Neural crest cell (in vitro differentiated cells): ENCODE measurements at regions not wholly inside any gene's neighbourhood (a gene's known extent, or its start where the extent isn't known, plus 50 kb on each side); places are given as distances from the start of the nearest gene placed in this dataset.
A peak's percentile ranks its signal among the peaks of the same experiment; 100 is the strongest.

ENCODE experiments used
- DNase-seq: peaks from one replicate; pipeline ENCODE4 v3.0.0; 2021; ENCODE audit warnings: low read depth, mixed read lengths, low spot score
- H3K27ac Mint-ChIP-seq: one replicate; pipeline ENCODE4 v1.8.0; 2021; ENCODE audit warnings: mild to moderate bottlenecking, mixed read lengths; ENCODE audit not compliant: unreplicated experiment
- H3K27me3 Mint-ChIP-seq: 2 replicates; pipeline ENCODE4 v1.8.0; 2021; ENCODE audit warnings: low read depth, mild to moderate bottlenecking, mixed read lengths
- H3K36me3 Mint-ChIP-seq: 2 replicates; pipeline ENCODE4 v1.8.0; 2021; ENCODE audit warnings: low read depth, mild to moderate bottlenecking, mixed read lengths
- H3K4me1 Mint-ChIP-seq: 2 replicates; pipeline ENCODE4 v1.8.0; 2021; ENCODE audit warnings: mixed read lengths
- H3K4me3 Mint-ChIP-seq: one replicate; pipeline ENCODE4 v1.8.0; 2021; ENCODE audit warnings: mild to moderate bottlenecking, mixed read lengths
- H3K9me3 Mint-ChIP-seq: 2 replicates; pipeline ENCODE4 v1.8.0; 2021; ENCODE audit warnings: mixed read lengths
- CTCF ChIP-seq: fragments of 200-600 bp; sonication (generic); conservative IDR thresholded peaks from 2 replicates; pipeline ENCODE4 v1.5.0; 2021; ENCODE audit warnings: antibody characterized with exemption, mild to moderate bottlenecking

GRCh38 chr15:53171571-53171970 lies 381.4 kb upstream of the ONECUT1 start:
- H3K36me3 Mint-ChIP-seq, result no peaks in the 10 kb centered on the region
- H3K4me1 Mint-ChIP-seq, result no peaks in the 10 kb centered on the region
- no peaks in the 10 kb centered on the region for H3K9me3 Mint-ChIP-seq
- TF ChIP-seq CTCF, result no peak
- no peak for DNase-seq
- peaks cover 2% of the 10 kb centered on the region for H3K27me3 Mint-ChIP-seq
- no peak overlapping the region for H3K4me3 Mint-ChIP-seq
- no peak overlapping the region for H3K27ac Mint-ChIP-seq

GRCh38 chr15:53166684-53167201 lies 376.6 kb upstream of the ONECUT1 start:
- no peak overlapping the region for H3K27ac Mint-ChIP-seq
- TF ChIP-seq CTCF, result no peak
- DNase-seq, result no peak
- H3K27me3 Mint-ChIP-seq, result no peaks in the 10 kb centered on the region
- no peaks in the 10 kb centered on the region for H3K36me3 Mint-ChIP-seq
- no peak overlapping the region for H3K4me3 Mint-ChIP-seq
- H3K9me3 Mint-ChIP-seq, result no peaks in the 10 kb centered on the region
- H3K4me1 Mint-ChIP-seq, result peaks cover 16% of the 10 kb centered on the region

GRCh38 chr15:53165988-53166683 lies 376.0 kb upstream of the ONECUT1 start:
- H3K27me3 Mint-ChIP-seq, result no peaks in the 10 kb centered on the region
- no peaks in the 10 kb centered on the region for H3K36me3 Mint-ChIP-seq
- H3K4me1 Mint-ChIP-seq, result peaks cover 16% of the 10 kb centered on the region
- H3K4me3 Mint-ChIP-seq, result no peak overlapping the region
- H3K9me3 Mint-ChIP-seq, result no peaks in the 10 kb centered on the region
- no peak for TF ChIP-seq CTCF
- no peak for DNase-seq
- H3K27ac Mint-ChIP-seq, result peak overlapping the region; percentile 28

- no peak overlapping the region for H3K27ac Mint-ChIP-seq
- no peaks in the 10 kb centered on the region for H3K27me3 Mint-ChIP-seq
These were observed 370.1 kb upstream of the ONECUT1 start for GRCh38 chr15:53160092-53160704.

GRCh38 chr15:53159458-53159857 lies 369.3 kb upstream of the ONECUT1 start:
- no peak for TF ChIP-seq CTCF
- H3K9me3 Mint-ChIP-seq, result peaks cover 3% of the 10 kb centered on the region

More at GRCh38 chr15:53160092-53160704, 370.1 kb upstream of the ONECUT1 start:
- no peaks in the 10 kb centered on the region for H3K36me3 Mint-ChIP-seq
- peaks cover 16% of the 10 kb centered on the region for H3K4me1 Mint-ChIP-seq
- no peak overlapping the region for H3K4me3 Mint-ChIP-seq
- no peak for TF ChIP-seq CTCF
- peaks cover 3% of the 10 kb centered on the region for H3K9me3 Mint-ChIP-seq
- DNase-seq, result no peak

More at GRCh38 chr15:53159458-53159857, 369.3 kb upstream of the ONECUT1 start:
- no peak for DNase-seq
- Mint-ChIP-seq H3K36me3 (no peaks in the 10 kb centered on the region), H3K4me3 (no peak overlapping the region), H3K27me3 (no peaks in the 10 kb centered on the region), H3K27ac (no peak overlapping the region), H3K4me1 (peaks cover 10% of the 10 kb centered on the region)
